GM12891 (cell line): ENCODE measurements at regions not wholly inside any gene's neighbourhood (a gene's known extent, or its start where the extent isn't known, plus 50 kb on each side); places are given as distances from the start of the nearest gene placed in this dataset.
"Not testable (repeated sequence)": the region's sequence is repeated elsewhere in the genome, so short reads cannot be mapped to it uniquely, and the experiment has no call there.

Source experiments
- POLR2A ChIP-seq: IDR thresholded peaks from 2 replicates; pipeline ENCODE4 v1.6.1; 2011; ENCODE audit warnings: low read depth, low read length, control low read depth
- POLR2AphosphoS5 ChIP-seq: IDR thresholded peaks from 2 replicates; pipeline ENCODE4 v1.6.1; 2011; ENCODE audit warnings: low read depth, low read length, control low read depth

DNA sequence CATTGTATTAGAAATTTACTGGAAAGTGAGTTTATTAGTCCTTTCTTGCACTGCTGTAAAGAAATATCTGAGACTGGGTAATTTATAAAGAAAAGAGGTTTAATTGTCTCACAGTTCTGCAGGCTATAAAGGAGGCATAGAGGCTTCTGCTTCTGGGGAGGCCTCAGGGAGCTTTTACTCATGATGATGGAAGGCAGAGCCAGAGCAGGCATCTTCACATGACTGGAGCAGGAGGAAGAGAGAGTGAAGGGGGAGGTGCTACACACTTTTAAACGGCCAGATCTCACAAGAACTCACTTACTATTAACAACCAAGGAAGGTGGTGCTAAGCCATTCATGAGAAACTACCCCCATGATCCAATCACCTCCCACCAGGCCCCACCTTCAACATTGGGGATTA lies 112.7 kb upstream of the NUTM2F start:
- not testable (repeated sequence) for TF ChIP-seq POLR2A, POLR2AphosphoS5
